Endodermal cell (in vitro differentiated cells): ENCODE measurements at regions not wholly inside any gene's neighbourhood (a gene's known extent, or its start where the extent isn't known, plus 50 kb on each side); places are given as distances from the start of the nearest gene placed in this dataset.

Source experiments
- DNase-seq: peaks from one replicate; pipeline ENCODE4 v3.0.0-alpha.2; 2017
- H3K27ac ChIP-seq: 2 replicates; pipeline ENCODE4 v1.5.1; 2013; ENCODE audit warnings: mild to moderate bottlenecking, low read depth, low read length, moderate library complexity
- H3K27me3 ChIP-seq: 2 replicates; pipeline ENCODE4 v1.6.1; 2013; ENCODE audit warnings: mild to moderate bottlenecking, low read length, moderate library complexity; ENCODE audit not compliant: insufficient read depth, control insufficient read depth, poor library complexity, severe bottlenecking
- H3K36me3 ChIP-seq: 2 replicates; pipeline ENCODE4 v1.7.0; 2013; ENCODE audit warnings: mild to moderate bottlenecking, low read length, moderate library complexity; ENCODE audit not compliant: control insufficient read depth, insufficient read depth
- H3K4me1 ChIP-seq: one replicate; pipeline ENCODE4 v1.7.0; 2013; ENCODE audit warnings: low read length; ENCODE audit not compliant: control insufficient read depth, insufficient read depth
- H3K4me3 ChIP-seq: 2 replicates; pipeline ENCODE4 v1.5.1; 2013; ENCODE audit warnings: mild to moderate bottlenecking, low read length, moderate library complexity
- H3K9ac ChIP-seq: 2 replicates; pipeline ENCODE4 v1.6.1; 2013; ENCODE audit warnings: mild to moderate bottlenecking, low read length, moderate library complexity; ENCODE audit not compliant: poor library complexity, severe bottlenecking; ENCODE audit errors: extremely low read depth
- H3K9me3 ChIP-seq: 2 replicates; pipeline ENCODE4 v1.6.1; 2013; ENCODE audit warnings: mild to moderate bottlenecking, low read length, moderate library complexity; ENCODE audit not compliant: control insufficient read depth
- H3K27ac Mint-ChIP-seq: 2 replicates; pipeline ENCODE4 v1.8.0; 2020; ENCODE audit warnings: mixed read lengths
- H3K27me3 Mint-ChIP-seq: 2 replicates; pipeline ENCODE4 v1.8.0; 2021; ENCODE audit warnings: mild to moderate bottlenecking, mixed read lengths; ENCODE audit not compliant: insufficient read depth
- H3K36me3 Mint-ChIP-seq: 2 replicates; pipeline ENCODE4 v1.8.0; 2020; ENCODE audit warnings: low read depth, mixed read lengths
- H3K4me1 Mint-ChIP-seq: 2 replicates; pipeline ENCODE4 v1.8.0; 2020; ENCODE audit warnings: mixed read lengths
- H3K4me3 Mint-ChIP-seq: 2 replicates; pipeline ENCODE4 v1.8.0; 2020; ENCODE audit warnings: mild to moderate bottlenecking, moderate library complexity, mixed read lengths
- H3K9me3 Mint-ChIP-seq: 2 replicates; pipeline ENCODE4 v1.8.0; 2020; ENCODE audit warnings: mild to moderate bottlenecking, mixed read lengths
- WGBS, 2 experiments: methylation state at CpG; one replicate each; pipeline versions ENCODE4 v1.1.5 to v1.1.7; 2013; ENCODE audit warnings: missing lambda C conversion rate in 2 of 2, mixed read lengths in 1 of 2; ENCODE audit not compliant: insufficient coverage in 1 of 2, insufficient read length in 1 of 2; 5-methylcytosine and 5-hydroxymethylcytosine counted together
- TF ChIP-seq, protein P1 (sequence below): fragments of 200-600 bp; sonication (generic); conservative IDR thresholded peaks from 2 replicates; pipeline ENCODE4 v1.5.0; 2021; ENCODE audit warnings: antibody characterized with exemption, mild to moderate bottlenecking

DNA sequence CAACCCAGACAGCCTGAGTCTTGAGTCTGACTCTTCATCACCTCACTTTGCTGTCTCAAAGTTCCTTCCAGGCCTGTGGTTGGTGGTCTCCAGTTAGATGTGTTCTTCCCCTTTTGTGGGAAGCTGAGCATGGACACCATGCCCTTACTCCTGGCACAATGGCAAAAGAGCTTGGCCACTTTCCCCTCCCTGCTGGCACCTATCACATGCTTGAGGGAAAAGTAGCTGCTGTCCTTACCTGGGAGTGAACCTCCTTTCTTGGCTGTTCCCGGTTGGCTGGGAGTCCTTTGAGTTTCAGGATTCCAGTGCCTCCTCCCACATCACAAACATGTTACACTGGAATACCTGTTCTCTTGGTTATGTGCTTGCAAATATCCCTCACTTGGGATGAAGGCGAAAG, 97.8 kb downstream of the GATA6 start:
- Histone ChIP-seq H3K9me3 (no peaks in the 10 kb centered on the region), H3K27ac (no peak overlapping the region), H3K9ac (no peak overlapping the region), H3K36me3 (no peaks in the 10 kb centered on the region), H3K27me3 (peaks cover 43% of the 10 kb centered on the region), H3K4me3 (no peak overlapping the region), H3K4me1 (peaks cover 3% of the 10 kb centered on the region)
- DNase-seq, result no peak
- H3K36me3 Mint-ChIP-seq, result no peaks in the 10 kb centered on the region
- WGBS, 2 experiments, result 78 to 88% methylated on average over 2 of the region's 2 CpGs
- TF ChIP-seq, protein P1, sequence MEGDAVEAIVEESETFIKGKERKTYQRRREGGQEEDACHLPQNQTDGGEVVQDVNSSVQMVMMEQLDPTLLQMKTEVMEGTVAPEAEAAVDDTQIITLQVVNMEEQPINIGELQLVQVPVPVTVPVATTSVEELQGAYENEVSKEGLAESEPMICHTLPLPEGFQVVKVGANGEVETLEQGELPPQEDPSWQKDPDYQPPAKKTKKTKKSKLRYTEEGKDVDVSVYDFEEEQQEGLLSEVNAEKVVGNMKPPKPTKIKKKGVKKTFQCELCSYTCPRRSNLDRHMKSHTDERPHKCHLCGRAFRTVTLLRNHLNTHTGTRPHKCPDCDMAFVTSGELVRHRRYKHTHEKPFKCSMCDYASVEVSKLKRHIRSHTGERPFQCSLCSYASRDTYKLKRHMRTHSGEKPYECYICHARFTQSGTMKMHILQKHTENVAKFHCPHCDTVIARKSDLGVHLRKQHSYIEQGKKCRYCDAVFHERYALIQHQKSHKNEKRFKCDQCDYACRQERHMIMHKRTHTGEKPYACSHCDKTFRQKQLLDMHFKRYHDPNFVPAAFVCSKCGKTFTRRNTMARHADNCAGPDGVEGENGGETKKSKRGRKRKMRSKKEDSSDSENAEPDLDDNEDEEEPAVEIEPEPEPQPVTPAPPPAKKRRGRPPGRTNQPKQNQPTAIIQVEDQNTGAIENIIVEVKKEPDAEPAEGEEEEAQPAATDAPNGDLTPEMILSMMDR, result no peak
- H3K27ac Mint-ChIP-seq, result no peak overlapping the region
- H3K9me3 Mint-ChIP-seq, result no peaks in the 10 kb centered on the region
- peaks cover 18% of the 10 kb centered on the region for H3K4me1 Mint-ChIP-seq
- H3K27me3 Mint-ChIP-seq, result peaks cover 51% of the 10 kb centered on the region
- no peak overlapping the region for H3K4me3 Mint-ChIP-seq

GRCh38 chr18:22265838-22266237, 96.4 kb downstream of the GATA6 start:
- no peak overlapping the region for H3K4me3 ChIP-seq
- H3K4me1 ChIP-seq, result no peaks in the 10 kb centered on the region
- H3K9ac ChIP-seq, result no peak overlapping the region
- H3K36me3 ChIP-seq, result no peaks in the 10 kb centered on the region
- peaks cover 6% of the 10 kb centered on the region for H3K9me3 ChIP-seq
- Mint-ChIP-seq H3K4me3 (no peak overlapping the region), H3K36me3 (no peaks in the 10 kb centered on the region), H3K27ac (no peak overlapping the region), H3K4me1 (peaks cover 6% of the 10 kb centered on the region), H3K27me3 (peaks cover 43% of the 10 kb centered on the region), H3K9me3 (peaks cover 5% of the 10 kb centered on the region)
- H3K27ac ChIP-seq, result no peak overlapping the region
- peaks cover 40% of the 10 kb centered on the region for H3K27me3 ChIP-seq
- WGBS, 2 experiments, result 93% methylated on average over 4 of the region's 4 CpGs; no CpG with 5 or more reads in 1 of the 2 experiments
- no peak for DNase-seq
- TF ChIP-seq, protein P1, result no peak

DNA sequence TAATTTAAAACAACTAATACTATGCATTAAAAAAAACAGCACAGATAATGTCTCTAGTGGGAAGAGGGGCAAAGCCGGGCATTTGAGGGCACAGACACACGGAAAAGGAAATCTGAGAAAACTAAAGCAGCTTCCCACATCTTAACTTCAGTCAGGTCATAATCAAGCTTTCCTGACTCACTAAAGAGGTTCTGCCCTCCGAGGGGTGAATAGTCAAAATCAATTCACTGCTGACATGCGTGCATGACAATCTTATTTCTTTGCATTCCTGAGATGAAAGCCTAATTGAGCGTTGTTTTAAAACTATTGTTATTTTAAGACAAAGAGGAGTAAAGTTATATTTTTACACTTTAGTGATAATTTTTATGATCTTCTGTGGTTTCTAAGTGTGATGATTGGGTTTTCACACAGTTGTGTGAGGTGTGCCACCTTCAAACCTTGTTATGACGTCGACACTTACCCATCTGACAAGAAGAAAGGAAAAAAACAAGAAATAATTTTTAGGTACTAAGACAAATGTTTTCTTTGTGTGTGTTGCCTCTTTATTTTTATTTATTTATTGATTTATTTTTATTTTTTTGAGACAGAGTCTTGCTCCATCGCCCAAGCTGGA, 90.9 kb downstream of the GATA6 start:
- H3K27me3 ChIP-seq, result no peaks in the 10 kb centered on the region
- peaks cover 3% of the 10 kb centered on the region for H3K4me1 Mint-ChIP-seq
- H3K4me3 ChIP-seq, result no peak overlapping the region
- H3K9me3 ChIP-seq, result peaks cover 6% of the 10 kb centered on the region
- H3K27ac ChIP-seq, result no peak overlapping the region
- TF ChIP-seq, protein P1, result no peak
- H3K27ac Mint-ChIP-seq, result no peak overlapping the region
- H3K9me3 Mint-ChIP-seq, result peaks cover 5% of the 10 kb centered on the region
- no peaks in the 10 kb centered on the region for H3K36me3 Mint-ChIP-seq
- H3K4me3 Mint-ChIP-seq, result no peak overlapping the region
- 90 to 94% methylated on average over 5 to 8 of the region's 8 CpGs for WGBS, 2 experiments
- H3K4me1 ChIP-seq, result no peaks in the 10 kb centered on the region
- no peaks in the 10 kb centered on the region for H3K36me3 ChIP-seq
- H3K9ac ChIP-seq, result no peak overlapping the region
- peaks cover 12% of the 10 kb centered on the region for H3K27me3 Mint-ChIP-seq
- DNase-seq, result no peak
